ENCODE measurements at regions not wholly inside any gene's neighbourhood (a gene's known extent, or its start where the extent isn't known, plus 50 kb on each side); places are given as distances from the start of the nearest gene placed in this dataset.

DNA sequence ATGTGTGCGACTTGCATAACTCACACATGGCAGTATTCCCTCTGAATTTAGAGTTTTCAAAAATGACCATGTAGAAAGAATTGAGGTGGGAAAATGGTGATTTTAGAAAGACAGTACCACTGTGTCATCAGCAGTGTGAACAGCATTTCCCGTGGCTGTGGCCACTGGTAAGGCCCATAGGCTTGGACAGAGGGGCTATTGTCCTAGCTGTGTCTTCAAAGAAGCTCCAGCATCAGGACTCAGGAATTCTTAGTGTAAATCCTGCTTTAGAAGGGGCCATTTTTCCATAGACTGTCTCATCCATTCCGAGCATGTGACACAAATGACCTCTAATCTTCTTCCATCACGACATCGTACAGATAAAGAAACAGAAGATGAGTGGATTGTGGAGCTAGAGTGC is 119.3 kb upstream of the BACE2 start:
- TF ChIP-seq, protein P1, sequence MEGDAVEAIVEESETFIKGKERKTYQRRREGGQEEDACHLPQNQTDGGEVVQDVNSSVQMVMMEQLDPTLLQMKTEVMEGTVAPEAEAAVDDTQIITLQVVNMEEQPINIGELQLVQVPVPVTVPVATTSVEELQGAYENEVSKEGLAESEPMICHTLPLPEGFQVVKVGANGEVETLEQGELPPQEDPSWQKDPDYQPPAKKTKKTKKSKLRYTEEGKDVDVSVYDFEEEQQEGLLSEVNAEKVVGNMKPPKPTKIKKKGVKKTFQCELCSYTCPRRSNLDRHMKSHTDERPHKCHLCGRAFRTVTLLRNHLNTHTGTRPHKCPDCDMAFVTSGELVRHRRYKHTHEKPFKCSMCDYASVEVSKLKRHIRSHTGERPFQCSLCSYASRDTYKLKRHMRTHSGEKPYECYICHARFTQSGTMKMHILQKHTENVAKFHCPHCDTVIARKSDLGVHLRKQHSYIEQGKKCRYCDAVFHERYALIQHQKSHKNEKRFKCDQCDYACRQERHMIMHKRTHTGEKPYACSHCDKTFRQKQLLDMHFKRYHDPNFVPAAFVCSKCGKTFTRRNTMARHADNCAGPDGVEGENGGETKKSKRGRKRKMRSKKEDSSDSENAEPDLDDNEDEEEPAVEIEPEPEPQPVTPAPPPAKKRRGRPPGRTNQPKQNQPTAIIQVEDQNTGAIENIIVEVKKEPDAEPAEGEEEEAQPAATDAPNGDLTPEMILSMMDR (IDR thresholded peaks at IDR 0.05; ENCODE audit: poor library complexity), result no peak
- no peak for TF ChIP-seq EZH2phosphoT487 (IDR thresholded peaks at IDR 0.05; ENCODE audit: low read depth, severe bottlenecking, unreplicated experiment)
- TF ChIP-seq EZH2 (IDR thresholded peaks at IDR 0.05; ENCODE audit: borderline replicate concordance), result no peak

Measured in hepatocyte (in vitro differentiated cells).